HG03558 (cell line): ENCODE measurements at regions not wholly inside any gene's neighbourhood (a gene's known extent, or its start where the extent isn't known, plus 50 kb on each side); places are given as distances from the start of the nearest gene placed in this dataset.

Source experiments
- ATAC-seq: cut with Tn5 transposase; IDR thresholded peaks from one replicate; pipeline ENCODE4 v1.9.1; 2021; ENCODE audit warnings: moderate number of reproducible peaks; ENCODE audit not compliant: unreplicated experiment; ENCODE audit errors: extremely low read depth

DNA sequence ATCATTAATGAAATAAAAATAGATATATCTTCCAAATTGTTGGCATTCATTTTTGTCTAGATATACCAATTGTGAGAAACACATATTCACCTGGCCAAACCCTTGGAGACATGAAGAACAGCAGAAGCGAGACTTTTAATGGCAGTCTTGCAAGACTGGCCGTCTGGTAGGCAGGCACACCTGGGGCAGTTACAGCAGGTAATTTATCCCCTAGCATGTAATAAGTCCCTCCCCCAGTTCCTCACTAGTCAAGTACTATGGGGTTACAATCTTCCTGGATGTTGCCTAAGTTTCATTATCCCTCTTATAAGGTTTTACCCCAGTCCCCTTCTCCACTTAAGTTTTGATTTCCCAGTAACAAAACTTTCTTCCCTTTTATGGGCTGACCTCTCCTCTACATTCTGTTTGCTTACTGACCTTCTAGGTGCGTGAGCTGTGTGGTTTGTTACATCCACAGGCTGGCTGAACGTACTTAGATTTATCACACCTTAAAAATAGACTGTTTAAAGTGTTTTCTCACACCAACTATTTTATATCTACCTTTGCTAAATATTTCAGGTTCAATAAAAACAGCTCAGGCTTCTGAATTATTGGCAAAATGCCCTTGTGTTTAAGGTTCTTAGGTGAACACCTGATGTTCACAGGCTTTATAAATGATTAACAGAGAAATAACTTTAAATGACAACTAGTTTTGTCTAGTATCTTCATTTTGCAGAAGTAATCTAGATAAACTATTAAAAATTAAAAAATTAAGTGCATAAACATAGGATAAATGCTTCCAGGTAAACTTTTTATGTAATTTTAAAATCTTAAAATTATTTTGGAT lies 365.0 kb upstream of the TFPI start:
- ATAC-seq, result no peak

DNA sequence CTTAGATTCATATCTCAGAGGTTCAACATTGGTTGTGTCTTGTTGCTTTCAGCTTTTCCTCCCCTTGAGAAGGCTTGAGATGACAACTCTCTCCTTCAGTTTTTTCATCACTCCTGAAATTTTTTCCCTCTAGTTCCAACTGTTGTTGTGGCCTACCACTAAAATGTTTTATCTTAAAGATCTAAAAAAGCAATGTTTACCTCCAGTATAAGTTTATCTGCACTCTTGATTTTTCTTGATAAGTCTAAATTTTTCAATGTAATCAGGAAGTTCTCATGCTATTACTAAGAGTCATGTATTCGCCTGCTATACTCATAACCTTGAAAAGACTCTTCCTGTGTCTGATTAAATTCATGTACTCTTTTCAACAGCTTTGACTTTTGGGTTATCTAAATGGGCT lies 366.3 kb upstream of the TFPI start:
- no peak for ATAC-seq

DNA sequence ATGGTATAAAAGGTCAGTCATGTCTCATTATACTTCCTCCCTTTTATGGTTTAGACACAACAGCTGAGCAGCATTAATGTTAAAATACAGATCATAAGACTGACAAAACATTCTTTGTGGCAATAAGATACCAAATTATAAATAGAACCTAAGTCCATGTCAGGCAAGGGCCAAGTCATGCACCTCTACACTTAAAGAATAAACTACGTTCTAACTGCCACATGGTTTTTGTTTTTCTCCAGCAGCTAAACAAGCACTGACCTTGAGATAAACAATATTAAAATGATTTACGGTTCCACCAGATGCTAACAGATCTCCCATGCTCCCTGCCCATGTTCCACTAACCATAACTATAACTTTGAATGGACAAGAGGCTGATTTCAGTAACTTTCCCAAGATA lies 368.6 kb upstream of the TFPI start:
- ATAC-seq, result no peak

DNA sequence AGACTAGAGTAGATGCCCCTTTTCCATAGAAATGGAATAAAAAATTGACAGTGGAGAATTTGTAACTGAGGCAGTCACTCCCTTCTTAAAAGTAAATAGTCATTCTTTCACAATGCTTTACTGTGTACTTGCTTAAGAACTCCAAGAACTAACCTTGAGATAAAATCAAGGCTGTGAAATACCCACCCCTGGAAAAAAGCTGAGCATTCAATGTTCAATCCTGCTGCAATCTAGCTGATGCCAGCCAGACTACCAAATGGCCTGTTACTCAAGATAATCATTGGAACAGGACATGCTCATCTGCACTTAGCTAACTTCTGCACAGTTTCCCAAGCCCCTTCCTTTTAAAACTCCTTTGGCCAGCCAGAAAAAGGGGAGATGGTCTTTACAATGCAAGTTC lies 367.4 kb upstream of the GULP1 start:
- ATAC-seq, result no peak

DNA sequence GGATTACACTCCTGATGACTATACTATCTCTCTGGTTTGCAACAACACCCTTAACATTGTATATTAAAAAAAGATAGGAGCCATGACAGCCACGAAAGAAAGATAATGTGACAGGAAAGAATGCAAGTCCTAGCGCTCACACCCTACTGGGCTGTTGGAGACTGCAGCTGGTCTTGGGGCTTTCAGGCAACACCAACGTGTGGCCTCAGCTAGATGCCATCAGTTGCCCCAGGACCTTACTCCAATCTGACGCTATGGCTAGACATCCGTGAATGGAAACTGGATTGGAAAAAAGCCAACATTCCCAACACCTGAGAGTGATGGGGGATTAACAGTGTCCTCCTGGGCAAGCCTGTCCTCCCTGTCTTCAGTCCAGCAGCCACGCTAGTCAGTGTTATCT lies 357.4 kb upstream of the GULP1 start:
- ATAC-seq, result no peak

DNA sequence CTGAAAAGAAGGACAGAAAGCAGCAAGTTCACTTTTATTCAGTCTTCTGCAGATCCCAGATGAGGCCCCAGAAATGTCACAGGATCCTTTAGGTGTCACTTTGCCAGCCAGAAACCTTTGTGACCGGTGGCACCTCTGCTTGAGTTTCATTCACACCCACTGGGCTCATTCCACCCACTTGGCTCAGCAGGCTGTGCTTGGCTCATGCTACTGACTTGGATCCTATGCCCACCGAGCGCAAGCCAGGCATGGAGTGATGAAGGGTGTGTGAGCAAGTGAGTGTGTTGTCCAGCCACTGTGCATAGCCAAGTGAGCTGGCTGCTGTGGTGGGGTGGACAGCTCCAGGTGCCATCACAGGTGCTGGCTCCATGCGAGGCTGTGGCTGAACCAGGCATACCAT lies 357.0 kb upstream of the GULP1 start:
- ATAC-seq, result no peak

DNA sequence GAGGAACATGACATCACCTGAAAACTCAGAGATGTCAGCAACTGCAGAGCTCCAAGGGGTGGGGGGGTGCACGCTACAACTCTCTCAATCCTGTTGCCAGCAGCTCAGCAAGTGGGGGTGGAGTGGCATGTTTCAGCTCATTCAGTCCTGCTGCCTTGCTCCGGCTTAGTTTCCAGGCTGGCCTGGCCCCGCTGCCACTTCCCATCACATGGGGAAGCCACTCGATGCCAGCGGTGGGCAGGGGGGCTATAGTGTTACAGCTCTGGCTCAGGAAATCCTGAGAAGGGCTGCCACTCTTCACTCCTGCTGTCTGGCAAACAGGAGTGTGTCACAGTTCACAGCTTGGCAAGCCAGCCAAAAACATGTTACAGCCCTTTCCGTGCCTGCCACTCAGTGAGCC lies 356.5 kb upstream of the GULP1 start:
- no peak for ATAC-seq

DNA sequence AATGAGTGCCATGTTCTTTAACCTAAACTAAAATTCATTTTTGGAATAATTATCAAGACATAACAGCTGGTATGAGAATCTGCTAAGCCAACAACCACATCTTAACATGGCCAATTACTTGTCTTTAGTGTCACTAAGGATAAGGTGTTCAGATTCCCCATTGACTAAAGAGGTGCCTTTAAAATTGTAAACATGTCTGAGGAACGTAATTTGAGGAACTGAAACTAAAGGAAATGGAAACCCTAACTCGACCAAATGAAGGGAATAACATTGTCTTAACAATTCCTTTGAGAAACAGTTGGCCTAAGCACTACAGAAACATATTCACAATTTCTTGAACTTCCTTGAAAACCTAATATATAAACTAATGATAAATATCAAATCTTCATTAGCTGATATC lies 355.4 kb upstream of the GULP1 start:
- no peak for ATAC-seq

DNA sequence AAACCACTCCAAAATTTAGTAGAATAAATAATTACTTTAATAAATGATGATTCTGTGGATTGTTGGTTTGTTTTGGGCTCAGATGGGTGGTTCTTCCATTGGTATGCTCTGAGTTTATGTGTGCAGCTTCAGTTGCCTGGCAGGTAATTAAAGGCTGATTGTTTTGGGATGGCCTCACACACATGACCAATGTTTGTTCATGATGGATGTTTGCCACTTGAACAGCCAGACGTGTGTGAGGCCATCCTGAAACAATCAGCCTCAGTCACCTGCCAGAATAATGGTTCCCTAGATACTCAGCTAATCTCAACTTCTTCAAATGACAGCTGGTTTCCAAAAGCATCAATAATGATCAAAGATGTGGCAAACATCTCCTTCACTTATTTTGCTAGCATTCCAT lies 352.5 kb upstream of the GULP1 start:
- ATAC-seq, result no peak

DNA sequence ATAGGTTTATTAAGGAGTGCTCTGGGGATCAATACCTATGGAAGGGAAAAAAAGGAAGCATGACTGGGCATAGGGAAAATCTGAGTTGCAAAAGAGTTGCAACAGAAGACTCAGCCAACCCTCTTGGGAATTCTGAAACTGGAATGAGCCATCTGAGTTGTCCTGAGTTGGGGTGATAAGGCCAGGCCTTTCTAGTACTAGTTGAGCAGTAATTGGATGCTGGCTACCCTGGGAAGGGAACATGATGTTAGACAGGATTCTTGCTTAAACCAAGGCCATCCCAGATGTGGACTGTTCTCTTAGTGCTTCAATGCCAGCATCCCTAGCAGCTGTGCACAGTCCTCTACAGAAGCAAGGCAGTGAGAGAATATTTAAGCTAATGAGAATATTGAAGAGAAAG lies 348.8 kb upstream of the GULP1 start:
- ATAC-seq, result no peak

DNA sequence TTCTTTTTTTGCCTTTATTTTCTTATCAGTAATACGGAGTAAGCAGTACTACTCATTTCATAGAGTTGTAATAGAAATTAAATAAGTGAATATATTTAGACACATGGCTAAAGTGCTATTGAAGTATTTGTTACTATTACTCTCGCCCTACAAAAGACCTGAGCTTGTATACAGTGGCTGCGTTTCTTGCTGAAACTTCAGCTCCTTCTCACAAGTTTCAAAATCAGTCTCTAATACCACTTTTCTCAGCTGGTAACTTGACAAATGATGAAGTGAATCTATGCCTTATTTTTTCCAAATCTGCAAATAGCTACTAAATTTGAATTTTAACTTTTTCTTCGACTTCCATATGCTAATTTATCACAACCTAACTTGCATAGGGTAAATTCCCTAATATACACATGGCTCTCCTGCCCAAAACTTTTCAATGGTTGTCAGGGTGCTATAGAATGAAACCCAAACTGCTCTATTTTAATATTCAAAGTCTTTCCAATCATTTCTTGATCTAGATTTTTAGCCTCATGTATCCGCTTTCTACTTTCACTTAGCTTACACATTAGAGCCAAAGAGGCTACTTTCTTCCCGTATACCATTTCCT lies 347.8 kb upstream of the GULP1 start:
- no peak for ATAC-seq

DNA sequence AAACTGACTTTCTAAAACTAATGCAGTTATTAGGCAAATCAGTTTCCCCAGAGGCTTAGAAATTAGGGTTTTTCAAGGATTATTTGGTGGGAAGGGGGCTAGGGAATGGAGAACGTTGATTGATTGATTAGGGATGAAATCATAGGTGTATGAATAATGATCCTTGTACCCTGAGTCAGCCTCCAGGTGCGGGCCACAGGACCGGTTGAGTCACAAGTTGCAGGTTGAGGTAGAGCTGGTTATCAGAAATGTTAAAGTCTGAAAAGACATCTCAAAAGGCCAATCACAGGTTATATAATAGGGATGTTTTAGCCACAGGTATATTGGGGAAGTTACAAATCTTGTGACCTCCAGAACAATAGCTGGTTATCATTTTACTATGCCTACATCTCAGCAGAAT lies 341.8 kb upstream of the GULP1 start:
- ATAC-seq, result no peak

DNA sequence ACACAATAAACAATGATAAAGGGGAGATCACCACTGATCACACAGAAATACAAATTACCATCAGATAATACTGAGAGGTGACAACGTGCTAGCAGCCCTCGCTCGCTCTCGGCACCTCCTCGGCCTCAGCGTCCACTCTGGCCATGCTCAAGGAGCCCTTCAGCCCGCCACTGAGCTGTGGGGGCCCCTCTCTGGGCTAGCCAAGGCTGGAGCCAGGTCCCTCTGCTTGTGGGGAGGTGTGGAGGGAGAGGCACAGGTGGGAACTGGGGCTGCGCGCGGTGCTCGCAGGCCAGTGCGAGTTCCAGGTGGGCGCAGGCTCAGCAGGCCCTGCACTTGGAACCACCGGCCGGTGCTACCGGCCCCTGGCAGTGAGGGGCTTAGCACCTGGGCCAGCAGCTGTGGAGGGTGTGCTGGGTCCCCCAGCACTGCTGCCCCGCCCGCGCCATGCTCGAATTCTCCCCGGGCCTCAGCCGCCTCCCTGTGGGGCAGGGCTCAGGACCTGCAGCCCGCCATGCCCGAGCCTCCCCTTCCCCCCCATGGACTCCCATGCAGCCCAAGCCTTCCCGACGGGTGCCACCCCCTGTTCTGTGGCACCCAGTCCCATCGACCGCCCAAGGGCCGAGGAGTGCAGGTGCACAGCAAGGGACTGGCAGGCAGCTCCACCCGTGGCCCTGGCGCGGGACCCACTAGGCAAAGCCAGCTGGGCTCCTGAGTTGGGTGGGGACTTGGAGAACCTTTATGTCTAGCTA lies 340.0 kb upstream of the GULP1 start:
- ATAC-seq, result no peak

DNA sequence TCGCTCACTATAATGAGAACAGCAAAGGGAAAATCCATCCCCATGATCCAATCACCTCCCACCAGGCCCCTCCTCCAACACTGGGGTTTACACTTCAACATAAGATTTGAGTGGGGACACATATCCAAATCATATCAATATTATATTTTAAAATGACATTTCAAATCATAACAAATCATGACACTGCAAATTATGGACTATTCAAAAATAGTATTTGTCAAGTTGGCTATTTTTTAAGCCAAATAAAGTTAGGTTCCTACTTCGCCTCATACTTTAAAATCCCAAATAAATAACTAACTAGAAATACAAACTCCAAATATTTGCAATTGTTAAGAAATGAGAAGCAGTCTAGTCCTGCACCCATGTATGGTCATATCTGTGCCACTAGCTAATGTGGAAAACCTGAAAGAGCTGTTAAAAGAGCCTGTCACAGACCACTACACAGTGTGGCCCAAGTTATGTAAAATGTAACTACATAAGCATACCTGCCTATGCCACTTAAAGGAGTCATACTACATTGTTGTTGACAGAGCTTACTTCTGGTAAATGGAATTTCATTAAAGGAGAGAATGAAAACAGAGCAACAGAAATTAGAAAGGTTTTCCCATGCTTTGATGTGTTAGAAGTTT lies 334.7 kb upstream of the GULP1 start:
- no peak for ATAC-seq

DNA sequence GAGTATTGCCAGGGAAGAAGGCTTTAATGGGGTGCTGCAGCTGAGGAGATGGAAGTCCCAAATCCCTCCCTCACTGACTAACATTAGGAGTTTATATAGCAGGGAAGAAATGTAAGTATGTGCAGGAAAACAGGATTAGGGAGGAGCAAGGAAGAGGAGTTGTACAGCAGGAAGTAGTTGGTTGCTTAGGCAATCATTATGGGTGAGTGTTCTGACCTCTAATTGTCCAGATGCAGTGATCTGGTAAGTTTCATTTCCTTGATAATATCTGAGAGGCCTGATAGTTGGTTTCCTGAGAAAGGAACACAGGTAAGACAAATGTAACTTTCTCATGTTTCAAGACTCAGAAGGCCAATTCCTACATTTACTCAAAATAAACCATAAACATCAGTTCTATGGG lies 331.9 kb upstream of the GULP1 start:
- no peak for ATAC-seq

DNA sequence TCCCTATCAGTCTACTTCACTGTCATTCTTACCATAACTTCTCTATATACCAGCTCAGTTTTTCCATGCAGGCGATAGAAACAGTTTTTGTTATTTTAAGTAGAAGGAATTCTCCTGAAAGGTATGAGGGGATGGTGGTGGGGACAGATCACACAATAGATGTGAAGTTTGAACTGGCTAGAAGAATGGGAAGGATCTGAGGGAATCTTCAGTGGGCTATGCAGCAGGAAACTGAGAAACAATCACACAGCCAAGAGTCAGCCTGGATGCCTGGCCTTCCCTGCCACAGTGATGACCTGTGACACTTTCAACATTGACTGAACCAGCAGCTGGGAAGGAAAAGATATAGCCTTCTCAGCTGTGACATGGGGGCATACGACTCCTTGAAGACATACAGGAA lies 329.1 kb upstream of the GULP1 start:
- ATAC-seq, result no peak

DNA sequence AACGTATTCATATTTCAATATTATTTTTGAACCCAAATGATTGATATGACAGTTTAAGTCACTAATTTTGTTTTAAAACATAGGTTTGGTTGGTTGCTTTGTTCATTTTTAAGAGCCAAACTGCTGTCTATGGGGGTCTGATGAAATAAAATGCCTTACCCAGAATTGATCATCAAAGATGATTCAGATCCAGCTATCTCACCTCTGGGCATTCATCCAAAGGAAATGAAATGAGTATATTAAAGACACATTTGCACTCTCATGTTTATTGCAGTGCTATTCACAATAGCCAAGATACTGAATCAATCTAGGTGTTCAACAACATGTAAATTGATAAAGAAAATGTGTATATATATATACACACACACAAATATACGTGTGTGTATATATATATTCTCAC lies 326.9 kb upstream of the GULP1 start:
- ATAC-seq, result no peak

DNA sequence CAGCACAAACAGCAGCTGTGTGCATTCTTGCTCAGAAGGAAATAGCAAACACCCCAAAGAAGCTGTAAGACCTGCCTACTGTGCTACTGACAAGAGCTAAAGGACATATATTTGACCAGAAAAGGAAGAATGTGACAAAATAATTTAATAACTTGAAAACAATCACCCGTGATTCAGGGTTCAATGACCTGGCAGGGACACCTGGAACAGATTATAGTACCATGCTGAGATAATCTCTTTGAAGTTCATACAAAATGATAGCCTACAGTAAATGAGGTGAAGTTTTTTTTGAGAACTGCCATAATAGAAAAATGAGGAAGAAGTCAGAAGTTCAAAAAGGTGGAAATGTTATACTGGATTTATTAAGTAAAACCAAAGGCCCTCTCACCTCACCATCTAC lies 324.8 kb upstream of the GULP1 start:
- no peak for ATAC-seq

DNA sequence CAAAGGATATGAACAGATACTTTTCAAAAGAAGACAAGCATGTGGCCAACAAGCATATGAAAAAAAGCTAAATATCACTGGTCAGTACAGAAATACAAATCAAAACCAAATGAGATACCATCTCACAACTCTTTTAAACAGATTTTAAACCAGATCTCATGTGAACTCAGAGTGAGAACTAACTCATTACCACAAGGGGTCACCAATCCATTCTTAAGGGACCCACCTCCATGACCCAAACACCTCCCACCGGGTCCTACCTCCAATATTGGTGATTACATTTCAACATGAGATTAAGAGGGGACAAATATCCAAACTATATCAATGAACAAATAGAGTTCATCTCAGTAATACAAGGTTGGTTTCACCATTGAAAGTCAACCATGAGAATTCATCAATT lies 319.8 kb upstream of the GULP1 start:
- ATAC-seq, result no peak

DNA sequence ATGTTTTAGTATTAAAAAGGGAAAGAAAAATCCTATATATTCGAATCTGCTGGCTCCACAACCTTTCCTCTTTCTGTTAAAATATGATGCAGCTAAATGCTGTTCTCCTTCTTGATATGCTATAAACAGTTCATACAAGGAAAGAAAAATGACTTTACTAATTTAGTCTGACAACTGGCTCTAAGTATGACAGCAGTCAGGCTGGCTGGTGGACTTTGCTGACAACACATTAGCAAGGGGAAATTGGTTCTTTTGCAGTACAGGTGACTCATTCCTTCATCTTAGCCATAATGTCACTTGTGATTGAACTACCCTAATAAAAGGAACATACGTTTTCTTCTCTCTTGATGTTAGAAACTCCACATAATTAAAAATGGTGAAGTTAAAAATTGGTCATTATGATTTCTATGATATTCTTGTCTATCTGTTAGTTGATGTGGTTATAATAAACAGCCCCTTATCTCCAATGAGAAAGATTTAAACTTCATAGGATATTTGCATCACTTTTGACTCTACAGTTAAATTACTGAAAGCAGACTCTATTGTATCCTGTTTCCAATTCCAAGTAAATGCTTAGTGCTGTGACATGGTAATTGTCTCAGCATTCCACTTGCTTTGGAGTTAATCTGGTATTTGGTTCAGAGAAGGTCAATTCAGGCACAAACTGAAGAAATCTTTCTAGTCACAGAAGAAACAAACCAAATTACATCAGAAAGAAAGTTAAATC lies 315.3 kb upstream of the GULP1 start:
- no peak for ATAC-seq

DNA sequence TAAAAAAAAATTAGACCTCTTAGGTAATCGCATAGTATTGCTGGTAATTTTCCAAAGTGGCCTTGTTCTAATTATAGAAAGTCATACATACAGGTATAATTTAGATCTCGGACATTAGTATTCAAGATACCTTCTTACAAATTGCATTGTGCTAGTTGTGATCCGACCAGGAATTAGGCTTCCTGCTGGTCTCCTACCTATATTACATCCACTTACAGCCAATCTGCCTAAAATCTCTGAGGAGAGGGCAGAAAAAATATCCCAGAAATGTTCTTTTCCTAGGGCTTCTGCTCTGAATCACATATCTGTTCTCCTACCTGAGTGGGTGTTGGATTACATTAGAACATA lies 314.7 kb upstream of the GULP1 start:
- ATAC-seq, result no peak
